ENCODE measurements at regions not wholly inside any gene's neighbourhood (a gene's known extent, or its start where the extent isn't known, plus 50 kb on each side); places are given as distances from the start of the nearest gene placed in this dataset.
A peak's percentile ranks its signal among the peaks of the same experiment; 100 is the strongest.

DNA sequence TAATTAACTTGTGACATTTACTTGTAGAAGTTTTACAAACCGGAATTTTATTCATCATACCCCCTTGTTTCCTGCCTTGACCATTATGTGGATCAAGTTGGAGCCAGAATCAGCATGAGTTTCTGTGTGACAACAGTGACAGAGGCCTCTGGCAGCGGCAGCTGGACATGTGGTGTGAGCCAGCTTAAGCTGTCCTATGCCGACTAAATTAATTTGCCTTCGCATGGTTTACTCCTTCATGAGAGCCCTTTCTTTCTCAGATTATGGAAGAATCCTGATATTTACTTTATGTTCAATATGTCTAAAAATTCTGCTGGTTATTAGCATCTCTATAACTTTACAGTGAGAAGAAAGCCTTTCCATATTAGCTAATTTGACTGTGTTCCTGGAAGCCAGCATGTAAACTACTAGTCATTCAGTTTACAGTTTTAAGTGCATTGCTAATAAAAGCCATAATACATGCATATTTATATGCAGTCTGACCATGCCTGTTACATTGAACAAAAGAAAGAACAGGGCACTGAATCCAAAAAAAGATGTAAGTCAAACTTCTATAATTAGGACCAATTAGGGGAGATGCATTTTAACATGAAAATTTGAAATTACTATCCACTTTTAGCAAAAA, 495.8 kb upstream of the ACVR2A start:
- H3K27me3 ChIP-seq: no peaks in the 10 kb centered on the region
- no peaks in the 10 kb centered on the region for H3K9me3 ChIP-seq
- intact Hi-C loops (cut with DNase I): no loop called here
- DNase-seq: no peak
- TF ChIP-seq, protein P1, sequence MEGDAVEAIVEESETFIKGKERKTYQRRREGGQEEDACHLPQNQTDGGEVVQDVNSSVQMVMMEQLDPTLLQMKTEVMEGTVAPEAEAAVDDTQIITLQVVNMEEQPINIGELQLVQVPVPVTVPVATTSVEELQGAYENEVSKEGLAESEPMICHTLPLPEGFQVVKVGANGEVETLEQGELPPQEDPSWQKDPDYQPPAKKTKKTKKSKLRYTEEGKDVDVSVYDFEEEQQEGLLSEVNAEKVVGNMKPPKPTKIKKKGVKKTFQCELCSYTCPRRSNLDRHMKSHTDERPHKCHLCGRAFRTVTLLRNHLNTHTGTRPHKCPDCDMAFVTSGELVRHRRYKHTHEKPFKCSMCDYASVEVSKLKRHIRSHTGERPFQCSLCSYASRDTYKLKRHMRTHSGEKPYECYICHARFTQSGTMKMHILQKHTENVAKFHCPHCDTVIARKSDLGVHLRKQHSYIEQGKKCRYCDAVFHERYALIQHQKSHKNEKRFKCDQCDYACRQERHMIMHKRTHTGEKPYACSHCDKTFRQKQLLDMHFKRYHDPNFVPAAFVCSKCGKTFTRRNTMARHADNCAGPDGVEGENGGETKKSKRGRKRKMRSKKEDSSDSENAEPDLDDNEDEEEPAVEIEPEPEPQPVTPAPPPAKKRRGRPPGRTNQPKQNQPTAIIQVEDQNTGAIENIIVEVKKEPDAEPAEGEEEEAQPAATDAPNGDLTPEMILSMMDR (IDR thresholded peaks at IDR 0.05): no peak
- TF ChIP-seq POLR2A (IDR thresholded peaks at IDR 0.05): no peak
- no peaks in the 10 kb centered on the region for H3K36me3 ChIP-seq
- no peak overlapping the region for H3K4me3 ChIP-seq (replicated peaks in 1 of 3)
- WGBS, 2 donors: 84 to 88% methylated on average over 4 of the region's 4 CpGs
- no peak overlapping the region for H3K27ac ChIP-seq
- no peaks in the 10 kb centered on the region for H3K4me1 ChIP-seq

DNA sequence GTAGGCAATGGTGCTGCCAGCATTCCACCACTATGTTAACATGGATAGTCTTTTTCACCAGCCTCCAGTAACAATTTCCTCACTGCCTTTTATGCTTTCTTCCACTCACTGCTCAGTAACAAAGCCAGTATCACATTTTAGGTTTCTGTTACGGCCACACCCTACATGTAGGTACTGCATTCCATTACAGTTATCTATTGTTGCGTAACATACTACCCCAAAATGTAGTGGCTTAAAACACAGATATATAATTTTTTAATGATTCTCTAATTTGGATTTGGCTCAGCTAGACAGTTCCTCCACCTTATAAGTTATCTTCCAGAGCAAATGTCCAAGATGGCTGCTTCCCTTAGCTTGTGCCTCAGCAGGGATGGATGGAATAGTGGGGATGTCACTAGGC, 498.7 kb upstream of the ACVR2A start:
- DNase-seq: no peak
- Histone ChIP-seq H3K27ac (no peak overlapping the region), H3K4me3 (replicated peaks in 1 of 3) (no peak overlapping the region), H3K9me3 (no peaks in the 10 kb centered on the region), H3K27me3 (no peaks in the 10 kb centered on the region), H3K36me3 (no peaks in the 10 kb centered on the region), H3K4me1 (no peaks in the 10 kb centered on the region)
- WGBS, 2 donors: 97 to 100% methylated on average over 2 of the region's 2 CpGs
- intact Hi-C loops (cut with DNase I): no loop called here
- TF ChIP-seq, protein P1 (IDR thresholded peaks at IDR 0.05): no peak
- TF ChIP-seq POLR2A (IDR thresholded peaks at IDR 0.05): no peak

DNA sequence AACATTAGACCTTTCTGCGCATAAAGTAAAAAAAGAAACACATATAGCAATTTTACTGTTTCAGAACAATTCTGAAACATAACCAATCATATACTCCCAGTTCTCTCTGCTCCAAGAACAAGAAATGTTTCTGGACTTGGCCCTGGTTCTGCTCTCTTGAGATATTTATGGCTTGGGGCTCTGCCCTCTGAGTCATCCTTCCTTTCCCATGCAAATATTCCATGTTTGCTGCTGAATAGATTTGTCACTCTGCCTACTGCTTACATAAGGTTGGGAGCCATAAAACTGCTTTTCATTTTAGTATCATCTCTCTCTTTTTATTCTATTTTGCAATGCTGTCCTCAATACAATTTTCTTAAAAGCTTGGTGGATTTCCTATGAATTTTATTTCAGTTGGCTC, 499.6 kb upstream of the ACVR2A start:
- 98 to 100% methylated on average over 1 of the region's 1 CpG for WGBS, 2 donors
- Histone ChIP-seq H3K36me3 (no peaks in the 10 kb centered on the region), H3K27me3 (no peaks in the 10 kb centered on the region), H3K27ac (no peak overlapping the region), H3K4me1 (no peaks in the 10 kb centered on the region), H3K9me3 (no peaks in the 10 kb centered on the region), H3K4me3 (replicated peaks in 1 of 3) (no peak overlapping the region)
- DNase-seq: no peak
- intact Hi-C loops (cut with DNase I): no loop called here
- no peak for TF ChIP-seq POLR2A (IDR thresholded peaks at IDR 0.05)
- TF ChIP-seq, protein P1 (IDR thresholded peaks at IDR 0.05): no peak

DNA sequence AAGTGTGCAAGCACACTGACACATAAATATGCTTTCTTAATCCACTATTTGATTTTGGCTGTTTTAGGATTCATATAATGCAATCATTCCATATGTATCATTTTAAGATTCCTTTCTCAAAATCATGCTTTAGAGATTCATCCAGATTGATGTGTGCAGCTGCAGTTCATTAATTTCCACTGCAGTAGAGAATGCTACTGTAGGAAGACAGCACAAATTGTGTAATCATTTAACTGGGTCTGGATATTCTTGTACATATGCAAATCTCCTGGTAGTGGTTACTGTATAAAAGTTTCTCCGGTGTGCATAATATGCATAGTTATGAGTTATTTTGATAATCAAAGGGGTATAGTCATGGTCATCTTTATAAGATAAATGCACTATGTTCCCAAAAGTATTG, 502.5 kb upstream of the ACVR2A start:
- no peaks in the 10 kb centered on the region for H3K27me3 ChIP-seq
- no peak overlapping the region for H3K4me3 ChIP-seq (replicated peaks in 1 of 3)
- no peaks in the 10 kb centered on the region for H3K4me1 ChIP-seq
- no peak overlapping the region for H3K27ac ChIP-seq
- TF ChIP-seq, protein P1 (IDR thresholded peaks at IDR 0.05): no peak
- no peak for DNase-seq
- WGBS, 2 donors: 89 to 96% methylated on average over 1 of the region's 1 CpG
- no peaks in the 10 kb centered on the region for H3K9me3 ChIP-seq
- no peaks in the 10 kb centered on the region for H3K36me3 ChIP-seq
- intact Hi-C loops (cut with DNase I): no loop called here

DNA sequence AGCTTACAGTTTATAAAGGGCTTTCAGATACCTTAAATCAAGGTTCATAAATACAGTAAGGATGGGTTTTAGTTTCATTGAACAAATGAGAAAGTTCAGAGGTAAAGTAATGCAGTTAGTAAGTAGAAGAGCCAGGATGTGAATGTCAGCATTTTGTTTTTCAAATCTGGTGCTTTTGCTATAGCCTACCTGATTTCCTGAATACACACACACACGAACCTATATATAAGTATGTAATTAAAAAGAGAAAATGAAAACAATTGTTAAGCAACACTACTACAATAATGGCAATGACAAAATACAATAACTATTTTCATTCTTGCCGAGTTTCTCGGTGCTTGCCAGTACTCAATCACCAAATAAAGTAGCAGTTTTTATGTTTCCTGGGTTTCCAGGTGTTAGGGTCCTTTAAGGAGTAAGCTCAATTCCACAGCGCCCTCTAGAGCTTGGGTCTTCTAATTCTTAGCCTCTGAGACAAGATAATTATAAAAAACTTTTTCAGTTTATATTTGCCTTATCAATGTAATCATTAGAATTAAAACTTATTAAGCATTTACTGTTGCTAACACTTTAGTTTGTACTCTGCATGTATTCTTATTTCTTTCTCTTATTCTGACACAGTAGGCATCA, 512.9 kb upstream of the ACVR2A start:
- H3K4me3 ChIP-seq (replicated peaks in 1 of 3): no peak overlapping the region
- no peaks in the 10 kb centered on the region for H3K4me1 ChIP-seq
- H3K9me3 ChIP-seq: no peaks in the 10 kb centered on the region
- H3K27ac ChIP-seq: no peak overlapping the region
- TF ChIP-seq, protein P1 (IDR thresholded peaks at IDR 0.05): peak in 1 of 6 experiments; percentile 17
- TF ChIP-seq POLR2A (IDR thresholded peaks at IDR 0.05): no peak
- no peak for DNase-seq
- WGBS, 2 donors: 32 to 39% methylated on average over 4 of the region's 4 CpGs
- intact Hi-C loops (cut with DNase I): no loop called here
- H3K27me3 ChIP-seq: no peaks in the 10 kb centered on the region
- no peaks in the 10 kb centered on the region for H3K36me3 ChIP-seq
